ENCODE measurements at regions not wholly inside any gene's neighbourhood (a gene's known extent, or its start where the extent isn't known, plus 50 kb on each side); places are given as distances from the start of the nearest gene placed in this dataset.

DNA sequence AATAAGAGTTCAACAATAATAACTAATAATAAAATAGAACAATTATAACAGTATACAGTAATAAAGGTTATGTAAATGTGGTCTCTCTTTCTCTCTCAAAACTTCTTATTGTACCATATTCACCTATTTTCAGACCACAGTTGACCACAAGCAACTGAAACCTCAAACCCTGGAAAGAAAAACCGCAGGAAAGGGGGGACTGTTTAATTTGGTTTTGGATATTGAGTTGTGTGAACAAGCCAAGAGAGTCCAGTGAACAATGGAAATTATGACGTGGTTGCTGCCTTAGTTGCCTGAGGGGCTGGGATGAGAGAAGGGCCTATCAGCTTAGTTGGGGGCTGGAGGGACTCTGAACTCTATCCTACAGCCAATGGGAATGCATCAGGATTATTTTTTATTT is 178.7 kb upstream of the POU2AF2 start:
- Histone ChIP-seq H3K23me2 (ENCODE audit: insufficient read length, low read depth, low read length, poor library complexity, severe bottlenecking) (no peaks in the 10 kb centered on the region), H3K23ac (ENCODE audit: insufficient read length, low read depth, low read length) (no peak overlapping the region), H2AK5ac (ENCODE audit: insufficient read length, low read length) (no peak overlapping the region), H3K27me3 (ENCODE audit: insufficient read depth, low read length) (no peaks in the 10 kb centered on the region), H4K20me1 (ENCODE audit: control insufficient read depth, insufficient read depth, insufficient read length) (no peaks in the 10 kb centered on the region), H3K4me1 (ENCODE audit: insufficient read depth, low read length) (no peaks in the 10 kb centered on the region), H3K9ac (ENCODE audit: extremely low read depth, insufficient read length, low read length) (no peak overlapping the region), H3K9me3 (ENCODE audit: control insufficient read depth, low read depth, low read length) (no peaks in the 10 kb centered on the region), H3K18ac (ENCODE audit: insufficient read length, low read depth, low read length) (no peak overlapping the region), H4K5ac (ENCODE audit: insufficient read length, low read depth, low read length) (no peak overlapping the region), H2BK20ac (ENCODE audit: low read depth, low read length, poor library complexity, severe bottlenecking) (no peak overlapping the region), H3K56ac (ENCODE audit: insufficient read length, low read depth, low read length) (no peak overlapping the region), H3K79me2 (ENCODE audit: insufficient read depth, low read length) (no peaks in the 10 kb centered on the region; the same call in 1 of the 2 replicates), H4K91ac (ENCODE audit: insufficient read length, low read depth, low read length) (no peak overlapping the region), H2BK5ac (ENCODE audit: insufficient read length, low read length) (no peak overlapping the region), H2AFZ (ENCODE audit: low read length) (no peak overlapping the region), H3K4ac (ENCODE audit: low read depth, low read length) (no peak overlapping the region), H3T11ph (ENCODE audit: low read length) (no peak overlapping the region), H2BK15ac (ENCODE audit: low read depth, low read length) (no peak overlapping the region), H3K14ac (ENCODE audit: insufficient read depth, low read length) (no peak overlapping the region), H4K8ac (replicated peaks; ENCODE audit: insufficient read length, low read depth, low read length) (no peak overlapping the region), H3K4me2 (ENCODE audit: insufficient read depth, insufficient read length, low read length) (no peak overlapping the region), H3K27ac (ENCODE audit: insufficient read length, low read depth, low read length) (no peak overlapping the region), H3K79me1 (ENCODE audit: insufficient read depth, low read depth, low read length, poor library complexity, severe bottlenecking) (no peaks in the 10 kb centered on the region), H2BK120ac (ENCODE audit: low read depth, low read length, poor library complexity, severe bottlenecking) (no peak overlapping the region), H2BK12ac (ENCODE audit: insufficient read length, low read depth, low read length) (no peak overlapping the region)
- Mint-ChIP-seq H3K27ac (no peak overlapping the region), H3K4me3 (no peak overlapping the region), H3K4me1 (peaks cover 0 to 6% of the 10 kb centered on the region in 2 experiments; a peak in 1 of 4 replicates), H3K9me3 (peaks cover 11 to 15% of the 10 kb centered on the region in 2 experiments), H3K36me3 (ENCODE audit: insufficient read depth in 1 of 3, low read depth in 3 of 3) (peaks cover 0 to 10% (median 6%) of the 10 kb centered on the region in 3 experiments; a peak in 3 of 7 replicates), H3K27me3 (ENCODE audit: low read depth) (no peaks in the 10 kb centered on the region)
- DNase-seq = no peak
- no CpG with 5 or more reads among the region's 2 CpGs for WGBS (ENCODE audit: extremely low coverage, insufficient read length, low lambda C conversion rate)
- no peak for TF ChIP-seq CTCF (conservative IDR thresholded peaks at IDR 0.05)
